ENCODE measurements at regions not wholly inside any gene's neighbourhood (a gene's known extent, or its start where the extent isn't known, plus 50 kb on each side); places are given as distances from the start of the nearest gene placed in this dataset.

DNA sequence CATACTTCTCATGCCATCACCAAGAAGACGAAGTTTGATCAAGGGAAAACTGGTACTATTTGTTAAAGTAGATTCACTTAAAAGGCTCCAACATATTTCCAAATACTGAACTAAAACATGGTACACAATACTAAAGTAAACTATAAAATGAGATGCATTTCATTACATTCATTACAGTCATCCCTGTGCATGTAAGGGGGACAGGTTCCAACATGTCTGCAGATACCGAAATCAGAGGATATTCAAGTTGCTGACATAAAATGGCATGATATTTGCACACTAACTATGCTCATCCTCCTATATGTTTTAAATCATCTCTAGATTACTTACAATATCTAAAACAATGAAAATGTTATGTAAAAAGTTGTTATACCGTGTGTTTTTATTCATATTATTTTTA lies 893.9 kb upstream of the MANEA start:
- Histone ChIP-seq H3K27ac (no peak overlapping the region), H3K4me3 (no peak overlapping the region), H3K27me3 (no peaks in the 10 kb centered on the region), H3K4me1 (no peaks in the 10 kb centered on the region), H3K36me3 (no peaks in the 10 kb centered on the region), H3K9me3 (no peaks in the 10 kb centered on the region)
- TF ChIP-seq POLR2A (IDR thresholded peaks at IDR 0.05), result no peak
- TF ChIP-seq, protein P1, sequence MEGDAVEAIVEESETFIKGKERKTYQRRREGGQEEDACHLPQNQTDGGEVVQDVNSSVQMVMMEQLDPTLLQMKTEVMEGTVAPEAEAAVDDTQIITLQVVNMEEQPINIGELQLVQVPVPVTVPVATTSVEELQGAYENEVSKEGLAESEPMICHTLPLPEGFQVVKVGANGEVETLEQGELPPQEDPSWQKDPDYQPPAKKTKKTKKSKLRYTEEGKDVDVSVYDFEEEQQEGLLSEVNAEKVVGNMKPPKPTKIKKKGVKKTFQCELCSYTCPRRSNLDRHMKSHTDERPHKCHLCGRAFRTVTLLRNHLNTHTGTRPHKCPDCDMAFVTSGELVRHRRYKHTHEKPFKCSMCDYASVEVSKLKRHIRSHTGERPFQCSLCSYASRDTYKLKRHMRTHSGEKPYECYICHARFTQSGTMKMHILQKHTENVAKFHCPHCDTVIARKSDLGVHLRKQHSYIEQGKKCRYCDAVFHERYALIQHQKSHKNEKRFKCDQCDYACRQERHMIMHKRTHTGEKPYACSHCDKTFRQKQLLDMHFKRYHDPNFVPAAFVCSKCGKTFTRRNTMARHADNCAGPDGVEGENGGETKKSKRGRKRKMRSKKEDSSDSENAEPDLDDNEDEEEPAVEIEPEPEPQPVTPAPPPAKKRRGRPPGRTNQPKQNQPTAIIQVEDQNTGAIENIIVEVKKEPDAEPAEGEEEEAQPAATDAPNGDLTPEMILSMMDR (IDR thresholded peaks at IDR 0.05), result no peak
- no peak for DNase-seq

DNA sequence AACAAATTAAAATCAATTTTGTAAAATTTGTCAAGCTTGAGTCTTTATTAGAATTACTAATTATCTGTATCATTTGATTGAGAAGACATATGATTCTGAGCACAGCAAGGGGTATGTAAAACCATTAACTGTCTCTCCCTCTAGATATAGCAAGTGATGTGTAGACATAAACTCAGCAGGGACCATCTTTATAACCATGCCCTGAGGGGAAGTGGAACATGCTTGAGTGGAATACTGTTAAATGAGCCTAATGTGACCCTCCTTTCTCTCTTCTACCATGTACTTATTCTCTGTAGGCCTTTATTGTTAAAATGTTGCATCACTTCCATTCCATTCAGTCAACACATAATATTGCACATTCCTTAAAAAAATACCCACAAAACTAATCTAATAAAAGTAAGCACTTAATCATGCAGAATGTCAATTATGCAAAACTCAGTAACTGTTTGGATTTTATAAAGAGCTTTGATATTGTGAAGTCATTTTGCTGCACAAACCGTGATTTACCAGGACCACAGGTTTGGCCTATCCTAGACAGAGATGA lies 896.6 kb upstream of the MANEA start:
- TF ChIP-seq POLR2A (IDR thresholded peaks at IDR 0.05), result no peak
- TF ChIP-seq, protein P1 (IDR thresholded peaks at IDR 0.05), result no peak
- Histone ChIP-seq H3K27me3 (no peaks in the 10 kb centered on the region), H3K9me3 (no peaks in the 10 kb centered on the region), H3K4me1 (no peaks in the 10 kb centered on the region), H3K36me3 (no peaks in the 10 kb centered on the region), H3K4me3 (no peak overlapping the region), H3K27ac (no peak overlapping the region)
- DNase-seq, result no peak

DNA sequence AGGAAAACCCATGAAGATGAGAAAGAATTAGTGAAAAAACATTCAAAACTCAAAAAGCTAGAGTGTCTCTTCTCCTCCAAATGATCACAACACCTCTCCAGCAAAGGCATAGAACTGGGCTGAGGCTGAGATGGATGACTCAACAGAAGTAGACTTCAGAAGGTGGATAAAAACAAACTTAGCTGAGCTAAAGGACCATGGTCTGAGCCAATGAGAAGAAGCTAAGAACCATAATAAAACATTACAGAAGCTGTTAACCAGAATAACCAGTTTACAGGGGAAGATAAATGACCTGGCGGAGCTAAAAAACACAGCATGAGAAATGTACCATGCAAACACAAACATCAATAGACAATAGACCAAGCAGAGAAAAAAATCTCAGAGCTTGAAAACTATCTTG lies 904.1 kb upstream of the MANEA start:
- Histone ChIP-seq H3K27me3 (no peaks in the 10 kb centered on the region), H3K9me3 (no peaks in the 10 kb centered on the region), H3K4me1 (no peaks in the 10 kb centered on the region), H3K36me3 (no peaks in the 10 kb centered on the region), H3K27ac (no peak overlapping the region), H3K4me3 (no peak overlapping the region)
- no peak for DNase-seq
- TF ChIP-seq, protein P1 (IDR thresholded peaks at IDR 0.05), result no peak

DNA sequence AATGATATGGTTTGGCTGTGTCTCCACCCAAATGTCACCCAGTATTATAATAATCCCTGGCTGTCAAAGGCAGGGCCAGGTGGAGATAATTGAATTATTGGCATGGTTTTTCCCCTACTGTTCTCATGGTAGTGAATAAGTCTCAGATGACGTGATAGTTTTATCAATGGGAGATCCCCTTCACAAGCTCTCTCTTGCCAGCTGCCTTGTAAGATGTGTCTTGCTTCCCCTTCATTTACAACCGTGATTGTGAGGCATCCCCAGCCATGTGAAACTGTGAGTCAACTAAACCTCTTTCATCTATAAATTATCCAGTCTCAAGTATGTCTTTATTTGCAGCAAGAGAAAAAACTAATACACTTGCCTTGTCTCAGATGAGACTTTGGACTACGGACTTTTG lies 907.3 kb upstream of the MANEA start:
- H3K4me3 ChIP-seq, result no peak overlapping the region
- H3K36me3 ChIP-seq, result no peaks in the 10 kb centered on the region
- no peaks in the 10 kb centered on the region for H3K9me3 ChIP-seq
- H3K27ac ChIP-seq, result no peak overlapping the region
- no peaks in the 10 kb centered on the region for H3K4me1 ChIP-seq
- no peaks in the 10 kb centered on the region for H3K27me3 ChIP-seq
- DNase-seq, result no peak
- TF ChIP-seq, protein P1 (IDR thresholded peaks at IDR 0.05), result no peak
- TF ChIP-seq POLR2A (IDR thresholded peaks at IDR 0.05), result no peak

DNA sequence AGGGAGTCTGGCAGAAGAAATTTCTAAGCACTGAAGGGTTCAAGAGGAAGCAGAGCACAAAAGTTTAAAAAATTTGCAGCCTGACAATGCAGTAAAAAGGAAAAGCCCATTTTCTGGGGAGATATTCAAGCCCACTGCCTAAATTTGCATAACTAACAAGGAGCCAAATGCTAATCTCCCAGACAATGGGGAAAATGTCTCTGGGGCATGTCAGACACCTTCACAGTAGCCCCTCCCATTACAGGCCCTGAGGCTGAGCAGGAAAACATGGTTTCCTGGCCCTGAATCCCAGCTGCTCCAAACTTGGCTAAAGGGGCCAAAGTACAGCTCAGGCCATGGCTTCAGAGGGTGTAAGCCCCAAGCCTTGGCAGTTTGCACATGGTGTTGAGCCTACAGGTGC lies 908.5 kb upstream of the MANEA start:
- no peaks in the 10 kb centered on the region for H3K27me3 ChIP-seq
- TF ChIP-seq, protein P1 (IDR thresholded peaks at IDR 0.05), result no peak
- no peak for TF ChIP-seq POLR2A (IDR thresholded peaks at IDR 0.05)
- no peak for DNase-seq

DNA sequence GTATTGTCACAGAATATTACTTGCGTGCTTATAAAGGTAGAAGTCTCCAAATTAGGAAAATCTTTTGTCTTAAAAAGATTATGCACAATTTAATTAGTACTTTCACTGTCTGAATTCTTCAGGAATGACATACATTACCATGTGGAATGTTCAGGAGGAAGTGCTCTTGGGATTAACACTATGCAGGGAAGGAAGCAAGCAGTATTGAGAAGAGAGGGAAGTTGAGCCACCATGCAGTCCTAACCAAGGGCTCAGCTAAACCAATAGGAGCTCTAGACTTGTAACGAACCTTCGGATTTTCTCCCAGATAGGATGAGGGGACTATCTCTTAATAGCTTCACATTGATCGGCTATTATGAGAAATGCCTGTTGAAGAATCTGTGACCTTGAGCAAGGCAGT lies 918.4 kb upstream of the MANEA start:
- no peak overlapping the region for H3K27ac ChIP-seq

More for the DNA sequence above, 908.5 kb upstream of the MANEA start:
- H3K27ac ChIP-seq, result no peak overlapping the region
- H3K4me3 ChIP-seq, result no peak overlapping the region
- H3K36me3 ChIP-seq, result no peaks in the 10 kb centered on the region
- H3K9me3 ChIP-seq, result no peaks in the 10 kb centered on the region
- H3K4me1 ChIP-seq, result no peaks in the 10 kb centered on the region

More for the DNA sequence above, 918.4 kb upstream of the MANEA start:
- H3K36me3 ChIP-seq, result no peaks in the 10 kb centered on the region
- DNase-seq, result no peak
- no peaks in the 10 kb centered on the region for H3K9me3 ChIP-seq
- H3K4me1 ChIP-seq, result no peaks in the 10 kb centered on the region
- TF ChIP-seq POLR2A (IDR thresholded peaks at IDR 0.05), result no peak
- TF ChIP-seq, protein P1 (IDR thresholded peaks at IDR 0.05), result no peak
- H3K27me3 ChIP-seq, result no peaks in the 10 kb centered on the region
- no peak overlapping the region for H3K4me3 ChIP-seq
